ENCODE measurements at regions not wholly inside any gene's neighbourhood (a gene's known extent, or its start where the extent isn't known, plus 50 kb on each side); places are given as distances from the start of the nearest gene placed in this dataset.

DNA sequence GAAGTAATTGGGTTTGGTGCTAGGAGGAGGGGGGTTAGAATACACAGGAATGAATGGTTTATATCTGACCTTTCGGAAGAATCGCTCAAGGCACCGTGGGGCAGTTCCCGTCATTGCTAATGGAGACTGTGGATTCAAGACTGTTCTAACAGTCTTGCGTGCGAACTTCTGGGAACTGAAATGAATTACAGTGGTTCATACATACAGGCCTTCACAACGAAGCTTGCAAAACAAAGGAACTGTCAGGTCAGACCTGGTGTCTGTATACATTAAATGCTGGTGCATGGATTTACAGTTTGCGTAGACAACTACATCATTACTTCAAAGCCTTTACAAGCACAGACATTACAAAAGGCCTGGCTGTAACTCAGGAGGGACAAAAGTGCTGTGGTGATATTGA is 983.9 kb downstream of the CDH11 start:
- Mint-ChIP-seq H3K9me3 (no peaks in the 10 kb centered on the region), H3K4me1 (peaks cover 12% of the 10 kb centered on the region), H3K27me3 (ENCODE audit: low read depth) (no peaks in the 10 kb centered on the region), H3K4me3 (no peak overlapping the region), H3K27ac (no peak overlapping the region), H3K36me3 (ENCODE audit: low read depth) (no peaks in the 10 kb centered on the region)
- TF ChIP-seq, protein P1, sequence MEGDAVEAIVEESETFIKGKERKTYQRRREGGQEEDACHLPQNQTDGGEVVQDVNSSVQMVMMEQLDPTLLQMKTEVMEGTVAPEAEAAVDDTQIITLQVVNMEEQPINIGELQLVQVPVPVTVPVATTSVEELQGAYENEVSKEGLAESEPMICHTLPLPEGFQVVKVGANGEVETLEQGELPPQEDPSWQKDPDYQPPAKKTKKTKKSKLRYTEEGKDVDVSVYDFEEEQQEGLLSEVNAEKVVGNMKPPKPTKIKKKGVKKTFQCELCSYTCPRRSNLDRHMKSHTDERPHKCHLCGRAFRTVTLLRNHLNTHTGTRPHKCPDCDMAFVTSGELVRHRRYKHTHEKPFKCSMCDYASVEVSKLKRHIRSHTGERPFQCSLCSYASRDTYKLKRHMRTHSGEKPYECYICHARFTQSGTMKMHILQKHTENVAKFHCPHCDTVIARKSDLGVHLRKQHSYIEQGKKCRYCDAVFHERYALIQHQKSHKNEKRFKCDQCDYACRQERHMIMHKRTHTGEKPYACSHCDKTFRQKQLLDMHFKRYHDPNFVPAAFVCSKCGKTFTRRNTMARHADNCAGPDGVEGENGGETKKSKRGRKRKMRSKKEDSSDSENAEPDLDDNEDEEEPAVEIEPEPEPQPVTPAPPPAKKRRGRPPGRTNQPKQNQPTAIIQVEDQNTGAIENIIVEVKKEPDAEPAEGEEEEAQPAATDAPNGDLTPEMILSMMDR (IDR thresholded peaks at IDR 0.05; ENCODE audit: unreplicated experiment in 3 of 3), result no peak

DNA sequence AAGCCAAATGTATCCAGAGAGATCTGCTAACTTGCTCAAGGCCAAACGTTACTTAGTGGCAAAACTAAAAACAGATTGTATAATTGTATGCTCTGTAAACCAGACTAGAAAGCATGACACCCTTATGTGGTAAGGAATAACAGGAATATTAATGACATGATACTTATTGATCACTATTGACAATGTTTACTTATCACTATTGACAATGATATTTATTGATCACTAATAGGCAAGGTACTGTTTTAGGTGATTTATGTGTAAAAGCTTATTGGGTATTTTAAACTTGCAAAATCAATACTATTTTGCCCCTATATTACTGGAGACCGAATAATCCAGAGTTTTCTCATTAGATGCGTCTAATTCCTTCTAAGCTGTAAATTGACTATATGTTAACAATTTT is 985.1 kb downstream of the CDH11 start:
- H3K36me3 Mint-ChIP-seq (ENCODE audit: low read depth), result no peaks in the 10 kb centered on the region
- TF ChIP-seq, protein P1 (IDR thresholded peaks at IDR 0.05; ENCODE audit: unreplicated experiment in 3 of 3), result no peak

DNA sequence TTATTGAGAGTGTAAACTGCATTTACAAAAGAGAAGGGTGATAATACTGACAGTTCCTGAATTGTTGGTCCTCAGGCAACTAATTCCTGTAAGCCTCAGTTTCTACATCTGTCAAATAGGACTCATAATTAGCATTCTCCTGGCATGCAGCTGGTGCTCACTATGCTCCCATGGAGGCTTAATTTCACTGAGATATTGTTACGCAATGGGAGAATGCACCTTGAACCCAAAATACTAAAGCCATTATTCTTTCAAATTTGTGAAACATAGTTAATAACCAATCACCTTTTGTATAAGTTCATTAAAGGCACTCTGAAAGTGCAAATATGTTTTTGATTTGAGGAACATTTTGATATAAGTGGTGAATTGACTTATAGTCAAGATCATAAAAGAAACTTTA is 985.5 kb downstream of the CDH11 start:
- TF ChIP-seq, protein P1 (IDR thresholded peaks at IDR 0.05; ENCODE audit: unreplicated experiment in 3 of 3), result no peak
- no peak overlapping the region for H3K27ac Mint-ChIP-seq
- no peaks in the 10 kb centered on the region for H3K36me3 Mint-ChIP-seq (ENCODE audit: low read depth)
- H3K4me3 Mint-ChIP-seq, result no peak overlapping the region
- H3K4me1 Mint-ChIP-seq, result peaks cover 23% of the 10 kb centered on the region
- no peaks in the 10 kb centered on the region for H3K9me3 Mint-ChIP-seq
- H3K27me3 Mint-ChIP-seq (ENCODE audit: low read depth), result no peaks in the 10 kb centered on the region

More for the DNA sequence above, 985.1 kb downstream of the CDH11 start:
- Mint-ChIP-seq H3K9me3 (no peaks in the 10 kb centered on the region), H3K27ac (no peak overlapping the region), H3K27me3 (ENCODE audit: low read depth) (no peaks in the 10 kb centered on the region), H3K4me3 (no peak overlapping the region), H3K4me1 (peaks cover 23% of the 10 kb centered on the region)

DNA sequence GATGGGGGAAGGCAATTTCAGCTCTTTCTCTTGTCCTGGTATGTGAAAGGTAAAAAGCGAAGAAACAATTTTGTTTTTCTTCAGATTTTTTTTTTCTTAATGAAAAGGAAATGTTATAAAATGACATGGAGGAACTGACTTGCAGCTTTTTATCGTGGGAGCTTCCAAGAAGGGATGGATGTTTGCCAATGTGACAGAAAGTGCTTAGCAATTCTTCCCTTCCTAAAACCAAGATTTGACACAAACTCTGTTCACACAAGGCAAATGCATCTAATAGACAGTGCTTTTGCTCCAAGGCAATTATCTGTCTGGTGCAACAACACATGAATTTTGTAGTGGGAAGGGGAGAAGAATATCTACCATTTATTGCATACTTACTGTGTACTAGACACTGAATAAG is 988.5 kb downstream of the CDH11 start:
- peak overlapping the region; percentile 70 to 89 (median 86) for H3K27ac Mint-ChIP-seq
- H3K4me1 Mint-ChIP-seq, result peaks cover 23% of the 10 kb centered on the region
- TF ChIP-seq, protein P1 (IDR thresholded peaks at IDR 0.05; ENCODE audit: unreplicated experiment in 3 of 3), result no peak
- H3K4me3 Mint-ChIP-seq, result peak overlapping the region in 2 of 3 experiments; percentile 1 to 4
- no peaks in the 10 kb centered on the region for H3K9me3 Mint-ChIP-seq
- no peaks in the 10 kb centered on the region for H3K36me3 Mint-ChIP-seq (ENCODE audit: low read depth)
- no peaks in the 10 kb centered on the region for H3K27me3 Mint-ChIP-seq (ENCODE audit: low read depth)

DNA sequence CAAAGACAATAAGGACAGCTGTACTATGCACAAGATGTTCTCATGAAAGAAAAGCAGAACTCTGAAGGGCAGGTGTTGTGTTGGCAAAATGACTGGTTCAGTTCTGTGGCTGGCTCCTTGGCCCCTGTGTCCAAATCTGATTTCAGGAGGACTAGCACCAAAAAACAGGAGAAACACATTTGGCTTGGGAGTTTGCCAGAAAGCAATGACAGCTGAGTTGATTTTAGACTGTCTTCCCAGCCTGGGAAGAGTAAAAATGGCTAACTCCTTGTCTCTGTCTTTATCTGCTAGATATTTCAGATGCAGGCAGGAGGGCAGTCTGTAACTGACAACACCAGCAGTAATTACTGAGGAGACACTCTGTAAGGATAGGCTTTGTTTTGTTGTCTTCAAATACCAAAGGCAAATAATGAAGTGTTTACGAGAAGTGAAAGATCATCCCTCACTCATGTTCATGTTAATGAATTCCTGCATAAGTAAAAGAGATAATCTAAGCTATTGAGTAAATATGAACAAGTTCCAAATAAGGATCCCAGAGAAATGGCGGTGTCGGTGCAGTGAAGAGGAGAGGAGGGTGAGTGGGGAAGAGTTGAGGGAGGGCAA is 989.0 kb downstream of the CDH11 start:
- peak overlapping the region in 2 of 3 experiments; percentile 1 to 4 for H3K4me3 Mint-ChIP-seq
- no peaks in the 10 kb centered on the region for H3K36me3 Mint-ChIP-seq (ENCODE audit: low read depth)
- TF ChIP-seq, protein P1 (IDR thresholded peaks at IDR 0.05; ENCODE audit: unreplicated experiment in 3 of 3), result no peak
- H3K27ac Mint-ChIP-seq, result peak overlapping the region; percentile 70 to 89 (median 86)
- peaks cover 23% of the 10 kb centered on the region for H3K4me1 Mint-ChIP-seq
- H3K27me3 Mint-ChIP-seq (ENCODE audit: low read depth), result no peaks in the 10 kb centered on the region
- H3K9me3 Mint-ChIP-seq, result no peaks in the 10 kb centered on the region

DNA sequence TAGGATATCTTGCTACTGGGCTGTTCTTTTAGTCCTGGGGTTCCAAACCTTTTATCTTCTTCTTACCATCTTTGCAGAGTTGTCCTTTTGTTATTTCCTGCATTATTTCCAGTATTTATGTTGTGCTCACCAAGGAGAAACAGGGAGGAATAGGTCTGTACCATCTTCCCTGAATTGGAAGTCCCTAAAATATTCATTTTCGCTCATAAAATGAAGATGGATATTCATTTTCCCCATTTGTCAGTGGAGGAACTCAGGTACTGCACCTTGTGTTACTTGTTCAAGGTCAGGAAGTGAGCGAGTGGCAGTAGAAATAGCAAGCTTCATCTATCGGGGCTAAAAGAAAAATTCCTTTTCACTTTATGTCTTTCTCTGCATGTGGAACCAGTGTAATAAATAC is 989.7 kb downstream of the CDH11 start:
- peaks cover 23% of the 10 kb centered on the region for H3K4me1 Mint-ChIP-seq
- peak overlapping the region in 2 of 3 experiments; percentile 86 to 89 for H3K27ac Mint-ChIP-seq
- no peaks in the 10 kb centered on the region for H3K9me3 Mint-ChIP-seq
- H3K27me3 Mint-ChIP-seq (ENCODE audit: low read depth), result no peaks in the 10 kb centered on the region
- TF ChIP-seq, protein P1 (IDR thresholded peaks at IDR 0.05; ENCODE audit: unreplicated experiment in 3 of 3), result peak in 2 of 3 experiments; percentile 10 to 11
- no peak overlapping the region for H3K4me3 Mint-ChIP-seq
- no peaks in the 10 kb centered on the region for H3K36me3 Mint-ChIP-seq (ENCODE audit: low read depth)

Data from nephron (organoid).